CD8-positive, alpha-beta memory T cell (primary cell): ENCODE measurements at regions not wholly inside any gene's neighbourhood (a gene's known extent, or its start where the extent isn't known, plus 50 kb on each side); places are given as distances from the start of the nearest gene placed in this dataset.
A peak's percentile ranks its signal among the peaks of the same experiment; 100 is the strongest.

Experiments used
- CTCF ChIA-PET: fragments of 350-600 bp; sonication (Branson Sonifier 250); formaldehyde crosslinking; loops from one replicate; lab custom pipeline; 2021; ENCODE audit warnings: antibody characterized with exemption; lab: Charles Lee
- POLR2A ChIA-PET: fragments of 350-600 bp; sonication (Branson Sonifier 250); formaldehyde crosslinking; loops from one replicate; lab custom pipeline; 2021; ENCODE audit warnings: antibody characterized with exemption; lab: Charles Lee
- DNase-seq, 5 donors: peaks; one replicate each; pipeline versions ENCODE4 v3.0.0 to v3.0.0-alpha.2; 2020 to 2022; ENCODE audit warnings: mixed read lengths in 1 of 5
- H3K27ac ChIP-seq: one replicate; pipeline ENCODE4 v1.7.0; 2013; ENCODE audit warnings: low read depth, mild to moderate bottlenecking, low read length, moderate library complexity
- H3K27me3 ChIP-seq: 2 replicates; pipeline ENCODE4 v1.7.0; 2013; ENCODE audit warnings: low read length, mild to moderate bottlenecking; ENCODE audit not compliant: insufficient read depth, poor library complexity, severe bottlenecking
- H3K36me3 ChIP-seq: 2 replicates; pipeline ENCODE4 v1.7.0; 2013; ENCODE audit warnings: mild to moderate bottlenecking, low read length, moderate library complexity; ENCODE audit not compliant: insufficient read depth
- H3K4me1 ChIP-seq: 2 replicates; pipeline ENCODE4 v1.7.0; 2013; ENCODE audit warnings: mild to moderate bottlenecking, low read length, moderate library complexity; ENCODE audit not compliant: insufficient read depth
- H3K4me3 ChIP-seq: 2 replicates; pipeline ENCODE4 v1.7.0; 2013; ENCODE audit warnings: mild to moderate bottlenecking, low read length
- H3K9me3 ChIP-seq: 2 replicates; pipeline ENCODE4 v1.7.0; 2013; ENCODE audit warnings: mild to moderate bottlenecking, low read length
- H3K27ac Mint-ChIP-seq, 8 donors: one replicate each; pipeline ENCODE4 v1.8.0; 2020 to 2021; ENCODE audit warnings: mixed read lengths in 8 of 8, mild to moderate bottlenecking in 6 of 8, inconsistent platforms in 3 of 8, moderate library complexity in 3 of 8
- H3K27me3 Mint-ChIP-seq, 2 donors: one replicate each; pipeline ENCODE4 v1.8.0; 2020 to 2021; ENCODE audit warnings: mixed read lengths in 2 of 2, mild to moderate bottlenecking in 1 of 2, moderate library complexity in 1 of 2
- H3K36me3 Mint-ChIP-seq, 3 donors: one replicate each; pipeline ENCODE4 v1.8.0; 2020 to 2021; ENCODE audit warnings: mixed read lengths in 3 of 3, inconsistent platforms in 1 of 3, mild to moderate bottlenecking in 1 of 3
- H3K4me1 Mint-ChIP-seq, 3 donors: one replicate each; pipeline ENCODE4 v1.8.0; 2020 to 2021; ENCODE audit warnings: mixed read lengths in 3 of 3, inconsistent platforms in 1 of 3, mild to moderate bottlenecking in 1 of 3
- H3K4me3 Mint-ChIP-seq, 7 donors: one replicate each; pipeline ENCODE4 v1.8.0; 2020 to 2021; ENCODE audit warnings: mixed read lengths in 7 of 7, mild to moderate bottlenecking in 6 of 7, moderate library complexity in 4 of 7, inconsistent platforms in 2 of 7
- H3K9me3 Mint-ChIP-seq, 5 donors: one replicate each; pipeline ENCODE4 v1.8.0; 2020 to 2022; ENCODE audit warnings: mixed read lengths in 5 of 5, mild to moderate bottlenecking in 3 of 5, moderate library complexity in 2 of 5, inconsistent platforms in 1 of 5

- no peak overlapping the region for H3K4me3 ChIP-seq
- no peaks in the 10 kb centered on the region for H3K27me3 ChIP-seq
- no peak for DNase-seq
- H3K4me1 ChIP-seq, result no peaks in the 10 kb centered on the region
- H3K36me3 ChIP-seq, result no peaks in the 10 kb centered on the region
- no peak overlapping the region for H3K27ac ChIP-seq
- H3K4me1 Mint-ChIP-seq, result no peaks in the 10 kb centered on the region
- no peaks in the 10 kb centered on the region for H3K27me3 Mint-ChIP-seq
- H3K9me3 Mint-ChIP-seq, result no peaks in the 10 kb centered on the region
- H3K27ac Mint-ChIP-seq, result no peak overlapping the region
- ChIA-PET POLR2A (no interaction called here), CTCF (no interaction called here)
- H3K4me3 Mint-ChIP-seq, result no peak overlapping the region
- no peaks in the 10 kb centered on the region for H3K9me3 ChIP-seq
- no peaks in the 10 kb centered on the region for H3K36me3 Mint-ChIP-seq
Observed at GRCh38 chr6:139752086-139752485, 377.6 kb upstream of the CITED2 start.

GRCh38 chr6:139751179-139751578, 376.7 kb upstream of the CITED2 start:
- POLR2A ChIA-PET, result no interaction called here
- no peaks in the 10 kb centered on the region for H3K9me3 Mint-ChIP-seq
- H3K4me1 Mint-ChIP-seq, result no peaks in the 10 kb centered on the region
- CTCF ChIA-PET, result no interaction called here
- no peak overlapping the region for H3K27ac ChIP-seq
- H3K27me3 Mint-ChIP-seq, result no peaks in the 10 kb centered on the region
- H3K4me3 Mint-ChIP-seq, result no peak overlapping the region
- H3K9me3 ChIP-seq, result no peaks in the 10 kb centered on the region
- no peaks in the 10 kb centered on the region for H3K36me3 ChIP-seq
- H3K4me3 ChIP-seq, result no peak overlapping the region
- no peak for DNase-seq
- no peaks in the 10 kb centered on the region for H3K36me3 Mint-ChIP-seq
- H3K27ac Mint-ChIP-seq, result no peak overlapping the region
- no peaks in the 10 kb centered on the region for H3K4me1 ChIP-seq
- H3K27me3 ChIP-seq, result no peaks in the 10 kb centered on the region

GRCh38 chr6:139748353-139749146, 374.1 kb upstream of the CITED2 start:
- Histone ChIP-seq H3K27ac (no peak overlapping the region), H3K4me1 (no peaks in the 10 kb centered on the region), H3K4me3 (no peak overlapping the region), H3K27me3 (no peaks in the 10 kb centered on the region), H3K36me3 (no peaks in the 10 kb centered on the region), H3K9me3 (no peaks in the 10 kb centered on the region)
- ChIA-PET POLR2A (no interaction called here), CTCF (no interaction called here)
- Mint-ChIP-seq H3K4me1 (no peaks in the 10 kb centered on the region), H3K27me3 (peaks cover 0 to 4% of the 10 kb centered on the region in 2 donors), H3K9me3 (no peaks in the 10 kb centered on the region), H3K36me3 (no peaks in the 10 kb centered on the region), H3K27ac (no peak overlapping the region), H3K4me3 (no peak overlapping the region)
- no peak for DNase-seq

GRCh38 chr6:139747154-139747553, 372.7 kb upstream of the CITED2 start:
- no peaks in the 10 kb centered on the region for H3K36me3 Mint-ChIP-seq
- peak overlapping the region in 1 of 8 donors; percentile 37 for H3K27ac Mint-ChIP-seq
- H3K27me3 Mint-ChIP-seq, result peaks cover 0 to 4% of the 10 kb centered on the region in 2 donors
- no peaks in the 10 kb centered on the region for H3K36me3 ChIP-seq
- H3K27me3 ChIP-seq, result no peaks in the 10 kb centered on the region
- no peaks in the 10 kb centered on the region for H3K9me3 ChIP-seq
- no peaks in the 10 kb centered on the region for H3K4me1 Mint-ChIP-seq
- DNase-seq, result no peak
- POLR2A ChIA-PET, result no interaction called here
- H3K9me3 Mint-ChIP-seq, result no peaks in the 10 kb centered on the region
- H3K27ac ChIP-seq, result no peak overlapping the region
- no peak overlapping the region for H3K4me3 ChIP-seq
- no peak overlapping the region for H3K4me3 Mint-ChIP-seq
- CTCF ChIA-PET, result no interaction called here
- no peaks in the 10 kb centered on the region for H3K4me1 ChIP-seq

GRCh38 chr6:139744891-139745290, 370.4 kb upstream of the CITED2 start:
- no peaks in the 10 kb centered on the region for H3K4me1 Mint-ChIP-seq
- no peak overlapping the region for H3K4me3 Mint-ChIP-seq
- no peaks in the 10 kb centered on the region for H3K27me3 ChIP-seq
- peaks cover 0 to 4% of the 10 kb centered on the region in 2 donors for H3K27me3 Mint-ChIP-seq
- no peak overlapping the region for H3K27ac Mint-ChIP-seq
- ChIA-PET CTCF (no interaction called here), POLR2A (no interaction called here)
- DNase-seq, result no peak
- no peaks in the 10 kb centered on the region for H3K9me3 Mint-ChIP-seq
- no peak overlapping the region for H3K27ac ChIP-seq
- H3K4me1 ChIP-seq, result no peaks in the 10 kb centered on the region
- no peaks in the 10 kb centered on the region for H3K9me3 ChIP-seq
- H3K36me3 ChIP-seq, result no peaks in the 10 kb centered on the region
- no peak overlapping the region for H3K4me3 ChIP-seq
- H3K36me3 Mint-ChIP-seq, result no peaks in the 10 kb centered on the region

- Histone ChIP-seq H3K4me1 (no peaks in the 10 kb centered on the region), H3K27me3 (no peaks in the 10 kb centered on the region), H3K36me3 (no peaks in the 10 kb centered on the region), H3K4me3 (no peak overlapping the region), H3K27ac (no peak overlapping the region), H3K9me3 (no peaks in the 10 kb centered on the region)
- no peak for DNase-seq
- Mint-ChIP-seq H3K9me3 (no peaks in the 10 kb centered on the region), H3K27me3 (peaks cover 0 to 4% of the 10 kb centered on the region in 2 donors), H3K36me3 (no peaks in the 10 kb centered on the region), H3K4me1 (no peaks in the 10 kb centered on the region), H3K4me3 (no peak overlapping the region), H3K27ac (no peak overlapping the region)
- ChIA-PET POLR2A (no interaction called here), CTCF (no interaction called here)
Observed at GRCh38 chr6:139743664-139744437, 369.4 kb upstream of the CITED2 start.

GRCh38 chr6:139742671-139743070, 368.2 kb upstream of the CITED2 start:
- Histone ChIP-seq H3K4me1 (no peaks in the 10 kb centered on the region), H3K4me3 (no peak overlapping the region), H3K27me3 (no peaks in the 10 kb centered on the region), H3K36me3 (no peaks in the 10 kb centered on the region), H3K9me3 (no peaks in the 10 kb centered on the region), H3K27ac (no peak overlapping the region)
- ChIA-PET POLR2A (no interaction called here), CTCF (no interaction called here)
- DNase-seq, result no peak
- H3K27ac Mint-ChIP-seq, result no peak overlapping the region
- H3K4me1 Mint-ChIP-seq, result no peaks in the 10 kb centered on the region
- H3K4me3 Mint-ChIP-seq, result no peak overlapping the region
- peaks cover 0 to 4% of the 10 kb centered on the region in 2 donors for H3K27me3 Mint-ChIP-seq
- no peaks in the 10 kb centered on the region for H3K9me3 Mint-ChIP-seq
- no peaks in the 10 kb centered on the region for H3K36me3 Mint-ChIP-seq

GRCh38 chr6:139738801-139739455, 364.5 kb upstream of the CITED2 start:
- DNase-seq, result no peak
- Mint-ChIP-seq H3K4me1 (no peaks in the 10 kb centered on the region), H3K36me3 (no peaks in the 10 kb centered on the region)

More at GRCh38 chr6:139738801-139739455, 364.5 kb upstream of the CITED2 start:
- H3K9me3 Mint-ChIP-seq, result no peaks in the 10 kb centered on the region
- H3K4me3 Mint-ChIP-seq, result no peak overlapping the region
- peak overlapping the region in 1 of 8 donors; percentile 26 for H3K27ac Mint-ChIP-seq
- Histone ChIP-seq H3K4me3 (no peak overlapping the region), H3K27ac (no peak overlapping the region), H3K4me1 (no peaks in the 10 kb centered on the region), H3K27me3 (no peaks in the 10 kb centered on the region), H3K36me3 (no peaks in the 10 kb centered on the region), H3K9me3 (no peaks in the 10 kb centered on the region)
- CTCF ChIA-PET, result no interaction called here
- peaks cover 0 to 4% of the 10 kb centered on the region in 2 donors for H3K27me3 Mint-ChIP-seq
- POLR2A ChIA-PET, result no interaction called here
